HEK293 (cell line): ENCODE measurements at regions not wholly inside any gene's neighbourhood (a gene's known extent, or its start where the extent isn't known, plus 50 kb on each side); places are given as distances from the start of the nearest gene placed in this dataset.

Experiments
- ZNF138 ChIP-seq: fragments of 450-650 bp; formaldehyde crosslinking; IDR thresholded peaks from 2 replicates; pipeline ENCODE4 v1.5.1; 2016; ENCODE audit warnings: missing biosample characterization, missing genetic modification characterization, borderline replicate concordance
- ZNF175 ChIP-seq: fragments of 450-650 bp; formaldehyde crosslinking; IDR thresholded peaks from 2 replicates; pipeline ENCODE4 v1.5.1; 2016; ENCODE audit warnings: missing biosample characterization, missing genetic modification characterization
- ZNF2 ChIP-seq: fragments of 450-650 bp; formaldehyde crosslinking; IDR thresholded peaks from 2 replicates; pipeline ENCODE4 v1.5.1; 2016; ENCODE audit warnings: missing biosample characterization, missing genetic modification characterization
- ZNF292 ChIP-seq: fragments of 450-650 bp; formaldehyde crosslinking; IDR thresholded peaks from 2 replicates; pipeline ENCODE4 v1.5.1; 2016; ENCODE audit warnings: low read depth, missing biosample characterization, missing genetic modification characterization, borderline replicate concordance
- ZNF341 ChIP-seq: fragments of 450-650 bp; formaldehyde crosslinking; IDR thresholded peaks from 2 replicates; pipeline ENCODE4; 2016; ENCODE audit warnings: low read depth, missing biosample characterization, missing genetic modification characterization
- ZNF426 ChIP-seq: fragments of 450-650 bp; formaldehyde crosslinking; IDR thresholded peaks from 2 replicates; pipeline ENCODE4 v1.5.1; 2017; ENCODE audit warnings: missing biosample characterization, missing genetic modification characterization, mild to moderate bottlenecking, inconsistent platforms, moderate library complexity
- ZNF501 ChIP-seq: fragments of 450-650 bp; formaldehyde crosslinking; IDR thresholded peaks from 2 replicates; pipeline ENCODE4 v1.5.1; 2016; ENCODE audit warnings: missing biosample characterization, missing genetic modification characterization
- ZNF580 ChIP-seq: fragments of 450-650 bp; formaldehyde crosslinking; IDR thresholded peaks from 2 replicates; pipeline ENCODE4 v1.5.1; 2016; ENCODE audit warnings: missing biosample characterization, missing genetic modification characterization
- TF ChIP-seq, protein P1 (sequence below): fragments of 450-650 bp; formaldehyde crosslinking; IDR thresholded peaks from 2 replicates; pipeline ENCODE4 v1.5.1; 2016; ENCODE audit warnings: missing biosample characterization, missing genetic modification characterization
- TF ChIP-seq, protein P2 (sequence below): fragments of 450-650 bp; formaldehyde crosslinking; IDR thresholded peaks from 2 replicates; pipeline ENCODE4 v1.5.1; 2016; ENCODE audit warnings: missing biosample characterization, missing genetic modification characterization

DNA sequence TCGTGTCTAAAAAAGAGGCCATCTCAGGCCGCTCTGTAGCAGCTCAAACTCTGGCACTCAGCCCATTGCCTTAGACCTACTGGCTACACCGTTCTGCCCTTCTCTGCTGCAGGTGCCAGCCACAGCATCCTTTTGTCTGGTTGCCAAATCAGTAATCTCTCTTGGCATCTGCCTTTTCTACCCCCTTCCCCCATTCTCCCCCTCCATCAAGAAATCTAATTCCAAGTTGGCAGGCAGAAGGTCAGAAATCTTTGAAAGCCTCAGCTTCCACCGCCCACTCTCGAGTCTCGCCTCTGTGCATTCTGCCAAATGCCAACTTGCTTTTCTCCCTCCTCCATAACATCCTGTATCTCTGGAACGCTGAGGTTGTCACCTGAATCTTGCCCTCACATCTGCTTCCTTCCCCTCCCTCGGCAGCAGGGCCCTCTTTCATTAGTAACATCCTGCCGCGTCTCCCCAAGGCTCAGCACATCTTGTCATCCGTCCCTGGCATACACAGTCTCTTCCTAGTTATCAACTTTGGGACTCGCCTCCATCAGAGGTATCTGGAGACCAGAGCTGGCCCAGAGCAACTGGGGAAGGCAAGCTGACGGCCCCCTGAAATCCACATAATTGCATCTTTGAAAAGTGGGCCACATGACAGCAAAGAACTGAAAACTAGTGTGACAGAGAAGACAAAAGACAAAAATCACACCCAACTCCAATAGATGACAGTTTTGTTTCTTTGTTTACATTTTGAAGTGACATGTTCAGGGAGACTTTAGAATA is 312.0 kb upstream of the CCDC54 start:
- TF ChIP-seq ZNF138 (no peak), ZNF501 (tag by site-specific recombination) (no peak), ZNF580 (tag by site-specific recombination) (no peak), ZNF341 (tag by site-specific recombination) (no peak), ZNF292 (no peak), ZNF175 (tag by site-specific recombination) (no peak), ZNF426 (tag by site-specific recombination) (no peak), ZNF2 (tag by site-specific recombination) (no peak)
- TF ChIP-seq, protein P1, sequence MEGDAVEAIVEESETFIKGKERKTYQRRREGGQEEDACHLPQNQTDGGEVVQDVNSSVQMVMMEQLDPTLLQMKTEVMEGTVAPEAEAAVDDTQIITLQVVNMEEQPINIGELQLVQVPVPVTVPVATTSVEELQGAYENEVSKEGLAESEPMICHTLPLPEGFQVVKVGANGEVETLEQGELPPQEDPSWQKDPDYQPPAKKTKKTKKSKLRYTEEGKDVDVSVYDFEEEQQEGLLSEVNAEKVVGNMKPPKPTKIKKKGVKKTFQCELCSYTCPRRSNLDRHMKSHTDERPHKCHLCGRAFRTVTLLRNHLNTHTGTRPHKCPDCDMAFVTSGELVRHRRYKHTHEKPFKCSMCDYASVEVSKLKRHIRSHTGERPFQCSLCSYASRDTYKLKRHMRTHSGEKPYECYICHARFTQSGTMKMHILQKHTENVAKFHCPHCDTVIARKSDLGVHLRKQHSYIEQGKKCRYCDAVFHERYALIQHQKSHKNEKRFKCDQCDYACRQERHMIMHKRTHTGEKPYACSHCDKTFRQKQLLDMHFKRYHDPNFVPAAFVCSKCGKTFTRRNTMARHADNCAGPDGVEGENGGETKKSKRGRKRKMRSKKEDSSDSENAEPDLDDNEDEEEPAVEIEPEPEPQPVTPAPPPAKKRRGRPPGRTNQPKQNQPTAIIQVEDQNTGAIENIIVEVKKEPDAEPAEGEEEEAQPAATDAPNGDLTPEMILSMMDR = no peak
- TF ChIP-seq, protein P2, sequence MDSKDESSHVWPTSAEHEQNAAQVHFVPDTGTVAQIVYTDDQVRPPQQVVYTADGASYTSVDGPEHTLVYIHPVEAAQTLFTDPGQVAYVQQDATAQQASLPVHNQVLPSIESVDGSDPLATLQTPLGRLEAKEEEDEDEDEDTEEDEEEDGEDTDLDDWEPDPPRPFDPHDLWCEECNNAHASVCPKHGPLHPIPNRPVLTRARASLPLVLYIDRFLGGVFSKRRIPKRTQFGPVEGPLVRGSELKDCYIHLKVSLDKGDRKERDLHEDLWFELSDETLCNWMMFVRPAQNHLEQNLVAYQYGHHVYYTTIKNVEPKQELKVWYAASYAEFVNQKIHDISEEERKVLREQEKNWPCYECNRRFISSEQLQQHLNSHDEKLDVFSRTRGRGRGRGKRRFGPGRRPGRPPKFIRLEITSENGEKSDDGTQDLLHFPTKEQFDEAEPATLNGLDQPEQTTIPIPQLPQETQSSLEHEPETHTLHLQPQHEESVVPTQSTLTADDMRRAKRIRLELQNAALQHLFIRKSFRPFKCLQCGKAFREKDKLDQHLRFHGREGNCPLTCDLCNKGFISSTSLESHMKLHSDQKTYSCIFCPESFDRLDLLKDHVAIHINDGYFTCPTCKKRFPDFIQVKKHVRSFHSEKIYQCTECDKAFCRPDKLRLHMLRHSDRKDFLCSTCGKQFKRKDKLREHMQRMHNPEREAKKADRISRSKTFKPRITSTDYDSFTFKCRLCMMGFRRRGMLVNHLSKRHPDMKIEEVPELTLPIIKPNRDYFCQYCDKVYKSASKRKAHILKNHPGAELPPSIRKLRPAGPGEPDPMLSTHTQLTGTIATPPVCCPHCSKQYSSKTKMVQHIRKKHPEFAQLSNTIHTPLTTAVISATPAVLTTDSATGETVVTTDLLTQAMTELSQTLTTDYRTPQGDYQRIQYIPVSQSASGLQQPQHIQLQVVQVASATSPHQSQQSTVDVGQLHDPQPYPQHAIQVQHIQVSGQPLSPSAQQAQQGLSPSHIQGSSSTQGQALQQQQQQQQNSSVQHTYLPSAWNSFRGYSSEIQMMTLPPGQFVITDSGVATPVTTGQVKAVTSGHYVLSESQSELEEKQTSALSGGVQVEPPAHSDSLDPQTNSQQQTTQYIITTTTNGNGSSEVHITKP = no peak
